ENCODE measurements at regions not wholly inside any gene's neighbourhood (a gene's known extent, or its start where the extent isn't known, plus 50 kb on each side); places are given as distances from the start of the nearest gene placed in this dataset.

DNA sequence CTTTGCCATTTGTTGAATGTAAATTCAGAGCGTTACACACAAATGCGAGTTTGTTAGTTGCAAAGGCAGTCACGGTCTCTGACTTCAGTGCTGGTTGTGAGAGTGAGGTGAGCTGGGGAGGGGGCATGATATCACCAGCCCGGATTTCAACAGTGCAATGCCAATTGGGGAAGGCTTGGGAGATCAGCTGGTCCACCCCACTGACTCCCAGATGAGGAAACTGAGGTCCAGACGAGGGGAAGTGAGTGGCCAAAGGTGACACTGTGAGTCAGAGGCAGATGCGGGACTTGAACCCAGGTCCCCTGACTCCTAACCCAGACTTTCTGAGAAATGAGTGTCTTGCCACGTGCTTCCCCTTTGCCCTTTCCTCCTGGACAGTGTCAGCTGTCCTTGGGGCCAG lies 62.1 kb downstream of the CEBPB start:
- H3K4me1 ChIP-seq (ENCODE audit: insufficient read depth, low read length): peaks cover 11% of the 10 kb centered on the region
- no peaks in the 10 kb centered on the region for H3K27me3 ChIP-seq (ENCODE audit: insufficient read depth, low read length)
- H3K4me3 ChIP-seq (ENCODE audit: low read length): no peak overlapping the region
- H3K9me3 ChIP-seq (ENCODE audit: low read depth, low read length): no peaks in the 10 kb centered on the region

DNA sequence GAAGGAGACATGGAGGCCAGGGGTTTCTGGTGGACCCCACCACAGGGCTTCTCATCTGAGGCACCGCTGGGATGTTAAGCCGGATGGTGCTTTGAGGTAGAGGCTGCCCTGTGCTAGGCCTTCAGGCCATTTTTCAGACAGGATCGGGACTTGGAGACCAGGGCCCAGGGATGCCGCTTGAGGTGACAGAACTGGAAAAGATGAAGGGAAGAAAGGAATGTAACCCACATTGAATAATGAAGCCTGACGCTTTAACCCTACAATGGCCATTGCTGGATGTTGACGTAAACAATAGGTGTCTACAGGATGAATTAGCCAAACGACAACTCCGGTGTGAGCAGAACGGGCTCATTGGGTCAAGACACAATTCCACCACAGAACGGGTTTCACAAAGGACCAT lies 62.5 kb downstream of the CEBPB start:
- H3K9me3 ChIP-seq (ENCODE audit: low read depth, low read length): no peaks in the 10 kb centered on the region
- peaks cover 13% of the 10 kb centered on the region for H3K4me1 ChIP-seq (ENCODE audit: insufficient read depth, low read length)
- H3K27me3 ChIP-seq (ENCODE audit: insufficient read depth, low read length): no peaks in the 10 kb centered on the region
- no peak overlapping the region for H3K4me3 ChIP-seq (ENCODE audit: low read length)

DNA sequence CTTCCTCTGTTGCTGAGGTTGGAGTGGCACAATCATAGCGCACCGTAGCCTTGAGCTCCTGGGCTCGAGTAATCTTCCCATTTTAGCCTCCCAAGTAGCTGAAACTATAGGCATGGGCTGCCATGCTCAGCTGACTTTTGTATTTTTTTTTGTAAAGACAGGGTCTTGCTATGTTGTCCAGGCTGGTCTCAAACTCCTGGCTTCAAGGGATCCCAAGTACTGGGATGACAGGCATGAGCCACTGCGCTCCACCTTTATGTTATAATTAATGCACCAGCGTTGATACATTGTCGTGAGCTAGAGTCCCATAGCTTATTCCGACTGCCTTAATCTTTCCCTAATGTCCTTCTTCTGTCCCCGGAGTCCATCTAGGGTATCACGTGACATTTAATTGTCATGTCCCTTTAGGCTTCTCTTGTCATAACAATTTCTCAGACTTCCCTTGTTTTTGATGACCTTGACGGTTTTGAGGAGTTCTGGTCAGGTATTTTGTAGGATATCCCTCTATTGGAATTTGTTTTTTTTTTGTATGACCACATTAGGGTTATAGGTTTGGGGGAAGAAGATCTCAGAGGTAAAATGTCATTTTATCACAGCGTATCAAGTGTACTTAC lies 63.9 kb downstream of the CEBPB start:
- H3K4me3 ChIP-seq (ENCODE audit: low read length): no peak overlapping the region
- H3K9me3 ChIP-seq (ENCODE audit: low read depth, low read length): no peaks in the 10 kb centered on the region
- peaks cover 28% of the 10 kb centered on the region for H3K4me1 ChIP-seq (ENCODE audit: insufficient read depth, low read length)
- no peaks in the 10 kb centered on the region for H3K27me3 ChIP-seq (ENCODE audit: insufficient read depth, low read length)

DNA sequence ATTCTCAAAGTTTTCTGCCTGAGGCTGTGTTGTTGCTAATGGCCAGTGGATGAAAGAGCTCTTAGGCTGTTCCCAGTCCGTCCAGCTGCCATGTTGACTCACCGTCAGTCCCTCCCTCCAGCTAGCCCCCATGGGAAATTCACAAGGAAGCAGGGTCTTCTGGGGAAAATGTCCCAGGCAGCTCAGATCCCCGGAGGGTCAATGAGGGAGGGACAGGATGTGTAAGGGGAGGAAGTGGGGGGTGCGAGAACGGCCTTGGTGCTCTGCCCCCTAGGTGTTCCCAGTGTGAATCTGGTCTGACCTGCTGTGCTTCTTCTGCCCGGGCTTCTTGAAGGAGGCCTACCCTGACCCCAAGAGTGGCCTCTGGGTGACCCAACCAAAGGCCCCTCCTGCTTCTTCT lies 65.9 kb downstream of the CEBPB start:
- H3K27me3 ChIP-seq (ENCODE audit: insufficient read depth, low read length): no peaks in the 10 kb centered on the region
- no peaks in the 10 kb centered on the region for H3K9me3 ChIP-seq (ENCODE audit: low read depth, low read length)
- peaks cover 48% of the 10 kb centered on the region for H3K4me1 ChIP-seq (ENCODE audit: insufficient read depth, low read length)
- no peak overlapping the region for H3K4me3 ChIP-seq (ENCODE audit: low read length)

DNA sequence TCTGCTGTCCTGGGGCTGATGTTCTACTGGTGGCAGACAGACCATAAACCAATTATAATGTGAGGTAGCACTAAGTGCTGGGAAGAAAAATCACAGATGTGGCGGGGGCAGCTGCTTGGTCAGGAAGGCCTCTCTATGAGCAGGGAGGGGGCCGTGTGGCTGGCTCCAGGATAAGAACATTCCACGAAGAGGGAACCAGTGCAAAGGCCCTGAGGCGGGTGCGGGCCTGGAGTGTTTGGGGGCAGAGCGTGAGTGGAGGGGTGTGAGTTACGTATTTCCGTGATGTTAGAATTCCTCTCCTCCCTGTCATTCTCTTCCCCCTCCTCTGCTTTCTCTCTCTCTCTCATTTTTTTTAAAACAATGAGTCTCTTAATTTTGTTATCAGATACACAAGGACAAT lies 67.2 kb downstream of the CEBPB start:
- no peaks in the 10 kb centered on the region for H3K27me3 ChIP-seq (ENCODE audit: insufficient read depth, low read length)
- no peaks in the 10 kb centered on the region for H3K9me3 ChIP-seq (ENCODE audit: low read depth, low read length)
- peaks cover 40% of the 10 kb centered on the region for H3K4me1 ChIP-seq (ENCODE audit: insufficient read depth, low read length)
- H3K4me3 ChIP-seq (ENCODE audit: low read length): no peak overlapping the region

DNA sequence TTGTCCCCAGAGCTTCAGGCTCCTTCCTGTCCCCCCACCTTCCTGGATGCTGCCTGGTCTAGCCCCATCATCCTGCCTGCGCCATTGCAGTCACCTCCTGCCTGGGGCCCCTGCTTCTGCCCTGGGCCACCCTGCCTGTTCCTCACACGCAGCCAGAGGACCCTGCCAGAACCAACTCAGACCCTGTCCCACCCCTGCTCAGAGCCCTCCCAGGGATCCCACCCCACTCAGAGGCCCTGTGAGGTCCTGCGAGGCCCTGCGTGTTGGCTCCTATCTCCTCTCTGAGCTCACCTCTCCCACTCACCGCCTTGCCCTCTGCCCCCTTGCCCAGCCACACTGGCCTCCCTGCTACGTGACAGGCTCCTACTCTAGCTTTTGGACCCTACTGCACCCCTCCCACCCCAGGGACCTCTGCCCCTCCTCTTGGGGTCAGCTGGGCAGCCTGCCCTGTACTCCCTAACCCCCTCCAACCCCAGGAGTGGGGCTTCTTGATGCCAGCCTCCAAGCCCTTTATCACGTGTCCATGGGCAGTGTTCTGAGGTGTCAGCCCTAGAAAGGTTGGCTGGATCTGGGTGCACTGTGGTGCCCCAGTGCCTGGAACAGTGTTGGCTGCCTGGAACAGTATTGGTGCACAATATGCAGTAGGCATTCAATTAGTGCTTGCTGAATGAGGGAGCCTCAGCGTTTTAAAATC lies 68.3 kb downstream of the CEBPB start:
- no peaks in the 10 kb centered on the region for H3K9me3 ChIP-seq (ENCODE audit: low read depth, low read length)
- H3K4me3 ChIP-seq (ENCODE audit: low read length): no peak overlapping the region
- peaks cover 38% of the 10 kb centered on the region for H3K4me1 ChIP-seq (ENCODE audit: insufficient read depth, low read length)
- H3K27me3 ChIP-seq (ENCODE audit: insufficient read depth, low read length): no peaks in the 10 kb centered on the region

DNA sequence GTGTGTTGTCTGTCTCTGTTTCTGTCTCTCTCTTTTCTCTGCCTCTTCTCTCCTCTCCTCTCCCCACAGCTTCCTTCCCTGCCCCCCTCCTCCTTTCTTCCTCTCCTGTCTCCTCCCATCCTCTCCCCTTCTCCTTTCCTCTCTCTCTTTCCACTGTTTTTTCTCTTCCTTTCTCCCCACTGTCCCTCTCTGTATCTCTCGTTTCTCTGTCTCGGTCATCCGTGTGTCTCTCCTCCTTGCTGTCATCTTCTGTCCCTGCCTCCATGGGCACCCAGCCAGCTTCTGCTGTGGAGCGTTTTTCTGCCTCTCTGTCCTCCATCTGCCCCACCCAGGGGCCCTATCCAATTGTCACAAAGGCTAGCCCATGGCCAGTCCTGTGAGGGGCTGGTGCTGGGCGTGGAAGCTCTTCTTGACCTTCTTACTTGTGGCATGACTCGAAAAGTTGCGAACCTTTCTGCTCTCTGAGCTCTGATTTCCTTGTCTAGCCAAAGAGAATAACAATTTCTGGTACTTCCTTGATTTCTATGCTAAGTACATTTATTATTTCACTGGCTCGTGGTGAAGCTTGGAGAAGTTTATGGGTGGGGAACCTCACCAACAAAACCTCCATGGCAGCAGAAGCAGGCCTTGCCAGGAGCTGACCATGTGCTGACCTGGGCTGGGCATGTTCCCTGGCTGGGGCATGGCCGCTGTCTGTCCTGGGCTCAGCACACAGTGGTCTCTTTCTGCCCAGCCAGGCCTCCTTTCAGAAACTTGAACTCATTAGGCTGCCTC lies 69.3 kb downstream of the CEBPB start:
- Histone ChIP-seq H3K4me3 (ENCODE audit: low read length) (no peak overlapping the region), H3K9me3 (ENCODE audit: low read depth, low read length) (no peaks in the 10 kb centered on the region), H3K4me1 (ENCODE audit: insufficient read depth, low read length) (peaks cover 38% of the 10 kb centered on the region), H3K27me3 (ENCODE audit: insufficient read depth, low read length) (no peaks in the 10 kb centered on the region)

DNA sequence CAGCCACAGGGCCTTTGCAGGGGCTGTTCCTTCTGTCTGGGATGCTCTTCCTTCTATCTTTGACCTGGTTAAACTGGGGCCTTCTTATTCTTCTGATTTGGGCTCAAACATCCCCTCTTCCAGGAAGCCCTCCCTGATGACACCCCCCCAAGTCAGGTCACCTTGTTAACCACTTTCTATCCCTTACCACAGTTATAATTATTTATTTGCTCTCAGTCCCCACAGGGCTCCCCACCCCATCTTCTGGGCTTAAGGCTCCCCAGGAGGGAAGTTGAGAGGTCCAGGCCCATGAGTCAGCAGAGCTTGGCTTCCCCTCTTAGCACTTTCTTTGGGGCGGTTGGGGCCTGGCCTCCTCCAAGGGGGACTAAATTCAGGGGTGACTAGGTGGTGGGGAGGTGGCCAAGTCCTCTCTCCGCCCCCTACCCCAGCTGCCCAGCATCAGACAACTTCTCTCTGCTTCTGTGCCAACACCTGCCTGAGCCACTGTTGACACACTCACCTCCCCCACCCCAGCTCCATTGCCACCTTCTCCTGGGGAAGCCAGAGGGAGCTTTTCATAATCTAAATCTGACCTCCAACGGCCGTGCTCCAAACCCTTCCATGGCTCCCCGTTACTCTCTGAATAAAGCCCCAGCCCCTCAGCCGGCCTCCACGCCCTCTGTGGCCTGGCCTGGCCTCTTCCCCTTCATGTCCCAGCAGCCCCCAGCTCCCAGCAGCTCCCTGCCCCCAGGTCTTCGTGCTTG lies 70.0 kb downstream of the CEBPB start:
- Histone ChIP-seq H3K4me3 (ENCODE audit: low read length) (no peak overlapping the region), H3K27me3 (ENCODE audit: insufficient read depth, low read length) (no peaks in the 10 kb centered on the region), H3K4me1 (ENCODE audit: insufficient read depth, low read length) (peaks cover 44% of the 10 kb centered on the region), H3K9me3 (ENCODE audit: low read depth, low read length) (no peaks in the 10 kb centered on the region)

DNA sequence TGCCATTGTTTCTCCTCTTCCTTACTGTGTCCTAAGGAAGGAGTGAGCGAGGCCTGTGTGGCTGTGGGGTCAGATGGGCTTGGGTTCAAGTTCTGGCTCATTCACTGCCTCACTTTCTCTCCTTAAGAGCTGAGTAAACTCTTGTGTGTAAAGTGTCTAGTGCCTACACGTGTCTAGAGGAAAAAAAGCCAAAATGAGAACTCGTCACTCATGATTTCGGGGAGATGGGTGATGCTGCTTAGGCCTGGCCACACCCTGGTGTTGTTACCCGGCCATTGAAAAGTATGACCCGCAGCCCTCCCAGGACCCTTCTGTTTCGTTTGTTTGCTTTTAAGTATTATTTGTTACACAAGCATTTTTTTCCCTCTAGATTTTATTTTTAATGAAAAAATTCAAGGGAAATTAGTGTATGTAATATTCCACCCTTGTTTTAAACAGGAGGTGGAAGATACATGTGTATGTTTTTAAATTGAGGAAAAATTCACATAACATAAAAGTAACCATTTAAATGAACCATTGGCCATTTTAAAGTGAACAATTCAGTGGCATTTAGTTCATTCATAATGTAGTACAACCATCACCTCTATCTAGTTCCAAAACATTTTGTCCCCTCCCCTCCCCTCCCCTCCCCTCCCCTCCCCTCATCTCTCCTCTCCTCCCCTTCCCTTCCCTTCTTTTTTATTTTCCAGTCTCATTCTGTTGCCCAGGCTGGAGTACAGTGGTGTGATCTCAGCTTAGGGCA lies 71.0 kb downstream of the CEBPB start:
- Histone ChIP-seq H3K9me3 (ENCODE audit: low read depth, low read length) (no peaks in the 10 kb centered on the region), H3K4me1 (ENCODE audit: insufficient read depth, low read length) (peaks cover 54% of the 10 kb centered on the region), H3K27me3 (ENCODE audit: insufficient read depth, low read length) (no peaks in the 10 kb centered on the region), H3K4me3 (ENCODE audit: low read length) (no peak overlapping the region)

DNA sequence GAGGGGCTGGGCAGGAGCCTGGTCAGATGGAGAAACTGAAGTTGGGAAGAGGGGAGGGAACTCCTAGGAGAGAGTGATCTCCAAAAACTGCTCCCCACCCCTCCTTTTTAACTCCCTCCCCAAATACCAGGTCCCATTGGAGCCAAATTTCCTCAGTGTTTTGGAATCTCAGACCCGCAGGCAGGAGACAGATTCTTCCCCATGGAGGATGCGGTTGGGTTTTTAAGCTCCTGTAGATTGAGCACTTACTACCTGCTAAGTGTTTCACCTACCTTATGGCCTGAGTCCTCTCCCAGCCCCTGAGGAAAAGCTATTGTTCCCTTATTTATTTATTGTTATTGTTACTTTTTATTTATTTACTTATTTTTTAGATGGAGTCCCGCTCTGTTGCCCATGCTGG lies 73.2 kb downstream of the CEBPB start:
- Histone ChIP-seq H3K27me3 (ENCODE audit: insufficient read depth, low read length) (no peaks in the 10 kb centered on the region), H3K4me1 (ENCODE audit: insufficient read depth, low read length) (peaks cover 66% of the 10 kb centered on the region), H3K9me3 (ENCODE audit: low read depth, low read length) (no peaks in the 10 kb centered on the region), H3K4me3 (ENCODE audit: low read length) (no peak overlapping the region)

DNA sequence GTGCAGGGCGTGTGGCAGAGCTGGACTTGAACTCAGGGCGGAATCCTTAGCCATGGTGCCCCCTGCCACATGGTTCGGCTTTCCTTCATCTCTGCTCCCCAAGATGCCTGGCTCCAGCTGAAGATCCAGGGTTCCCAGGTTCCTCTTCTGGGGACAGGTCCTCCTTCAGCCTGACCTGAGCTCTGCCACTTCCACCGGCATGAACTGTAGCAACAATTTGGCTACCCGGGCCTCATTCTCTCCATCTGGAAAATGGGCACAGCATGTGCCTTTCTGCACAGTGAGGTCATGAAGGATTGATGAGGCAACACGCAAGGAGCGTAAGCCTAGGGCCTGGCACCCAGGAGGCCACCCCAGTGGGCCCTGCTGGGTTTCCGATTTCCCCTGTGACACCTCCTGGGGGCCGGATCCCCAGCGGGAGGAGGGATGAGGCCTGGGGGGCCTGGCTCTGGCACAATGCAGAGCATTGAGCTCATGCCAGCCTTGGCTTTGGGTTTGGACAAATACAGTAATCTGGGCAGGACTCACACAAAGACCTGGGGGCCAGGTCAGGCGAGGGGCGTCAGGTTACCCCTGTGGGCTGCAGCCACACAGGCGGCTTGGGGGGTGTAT lies 74.0 kb downstream of the CEBPB start:
- Histone ChIP-seq H3K4me3 (ENCODE audit: low read length) (no peak overlapping the region), H3K4me1 (ENCODE audit: insufficient read depth, low read length) (peaks cover 66% of the 10 kb centered on the region), H3K9me3 (ENCODE audit: low read depth, low read length) (no peaks in the 10 kb centered on the region), H3K27me3 (ENCODE audit: insufficient read depth, low read length) (no peaks in the 10 kb centered on the region)

DNA sequence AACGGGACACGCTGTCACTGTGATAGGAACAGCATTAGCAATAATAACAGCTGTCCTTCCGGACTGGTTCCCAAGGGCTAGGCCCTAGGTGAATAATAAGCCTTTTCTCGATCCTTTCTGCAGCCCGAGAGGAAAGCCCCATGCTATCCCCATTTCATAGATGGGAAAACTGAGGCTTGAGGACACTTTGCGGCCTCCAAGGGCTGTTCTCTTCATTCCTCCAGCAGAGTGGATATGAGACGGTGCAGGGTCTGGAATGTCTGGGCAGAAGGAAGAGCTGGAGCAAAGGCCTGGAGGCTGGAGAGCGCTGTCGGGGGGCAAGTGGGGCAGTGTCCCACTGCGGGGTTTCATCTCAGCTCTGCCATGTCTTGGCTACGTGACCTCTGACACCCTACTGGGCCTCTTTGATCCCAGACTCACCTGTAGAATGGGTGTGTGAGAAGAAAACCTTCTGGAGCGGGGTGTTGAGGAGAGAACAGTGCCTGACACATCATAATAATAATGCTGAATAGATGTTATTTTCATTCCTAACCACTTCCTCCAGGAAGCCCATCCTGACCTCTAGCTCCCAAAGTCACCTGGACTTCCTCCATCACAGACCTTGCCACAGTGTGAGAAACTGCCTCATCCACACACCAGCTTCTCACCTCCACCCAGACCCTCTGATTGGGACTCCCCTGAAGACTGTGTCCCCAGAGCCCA lies 74.8 kb downstream of the CEBPB start:
- peaks cover 66% of the 10 kb centered on the region for H3K4me1 ChIP-seq (ENCODE audit: insufficient read depth, low read length)
- no peaks in the 10 kb centered on the region for H3K27me3 ChIP-seq (ENCODE audit: insufficient read depth, low read length)

DNA sequence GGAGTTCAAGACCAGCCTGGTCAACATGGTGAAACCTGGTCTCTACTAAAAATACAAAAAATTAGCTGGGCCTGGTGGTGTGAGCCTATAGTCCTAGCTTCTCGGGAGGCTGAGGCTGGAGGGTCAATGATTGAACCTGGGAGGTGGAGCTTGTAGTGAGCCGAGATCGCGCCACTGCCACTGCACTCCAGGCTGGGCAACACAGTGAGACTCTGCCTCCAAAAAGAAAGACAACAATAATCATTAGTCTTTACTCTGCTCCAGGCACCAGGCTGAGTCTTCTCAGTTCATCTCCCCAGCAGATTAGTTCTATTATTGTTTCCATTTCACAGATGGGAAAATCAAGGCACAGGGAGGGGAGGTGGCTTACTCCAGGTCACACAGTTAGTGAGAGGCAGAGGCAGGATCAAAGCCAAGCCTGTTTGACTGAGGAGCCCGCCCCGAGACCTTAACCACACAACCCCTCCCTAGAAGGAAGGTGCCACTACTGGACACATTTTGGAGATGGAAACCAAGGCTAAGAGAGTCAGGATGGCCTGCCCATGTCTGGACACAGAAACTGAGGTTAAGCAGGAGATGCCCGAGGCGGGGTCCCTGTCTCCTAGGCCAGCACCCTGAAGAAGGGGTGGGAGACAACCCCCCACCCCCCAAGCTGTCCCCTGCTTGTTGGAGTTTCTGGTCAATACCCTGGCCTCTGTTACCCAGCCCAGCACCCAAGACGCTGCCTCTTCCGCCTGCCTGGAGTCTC lies 75.8 kb downstream of the CEBPB start:
- Histone ChIP-seq H3K4me3 (ENCODE audit: low read length) (no peak overlapping the region), H3K9me3 (ENCODE audit: low read depth, low read length) (no peaks in the 10 kb centered on the region), H3K4me1 (ENCODE audit: insufficient read depth, low read length) (peaks cover 66% of the 10 kb centered on the region), H3K27me3 (ENCODE audit: insufficient read depth, low read length) (no peaks in the 10 kb centered on the region)

More for the DNA sequence above, 74.8 kb downstream of the CEBPB start:
- Histone ChIP-seq H3K9me3 (ENCODE audit: low read depth, low read length) (no peaks in the 10 kb centered on the region), H3K4me3 (ENCODE audit: low read length) (no peak overlapping the region)
